AG04449 (cell line): ENCODE measurements at regions not wholly inside any gene's neighbourhood (a gene's known extent, or its start where the extent isn't known, plus 50 kb on each side); places are given as distances from the start of the nearest gene placed in this dataset.

ENCODE experiments used
- CTCF ChIA-PET: fragments of 350-600 bp; formaldehyde crosslinking; extraction: SDS; loops from one replicate; lab custom pipeline; 2021; ENCODE audit warnings: antibody characterized with exemption; lab: Yijun Ruan, JAX
- POLR2A ChIA-PET: fragments of 400-600, 350-600 bp; formaldehyde crosslinking; extraction: SDS; loops from one replicate; lab custom pipeline; 2020; ENCODE audit warnings: antibody characterized with exemption, inconsistent platforms; lab: Yijun Ruan, JAX
- DNase-seq: peaks from one replicate; pipeline ENCODE4 v3.0.0-alpha.2; 2010; ENCODE audit warnings: low read depth, low spot score
- H3K4me3 ChIP-seq: 2 replicates; pipeline ENCODE4 v1.5.1; 2011; ENCODE audit warnings: low read depth, mild to moderate bottlenecking, control low read depth, low read length
- CTCF ChIP-seq: IDR thresholded peaks from one replicate; pipeline ENCODE4 v1.5.1; 2011; ENCODE audit warnings: mild to moderate bottlenecking, moderate library complexity, low read length, control low read depth, inconsistent platforms; ENCODE audit not compliant: insufficient read depth; ENCODE audit errors: missing control alignments

- no peak for DNase-seq
- CTCF ChIA-PET: no interaction called here
Observed at GRCh38 chrX:43000121-43000520, 222.2 kb upstream of the PPP1R2C start.

GRCh38 chrX:43002526-43003203 lies 224.7 kb upstream of the PPP1R2C start:
- CTCF ChIA-PET: no interaction called here
- no peak for DNase-seq
- TF ChIP-seq CTCF: no peak
- POLR2A ChIA-PET: no interaction called here
- no peak overlapping the region for H3K4me3 ChIP-seq

More at GRCh38 chrX:43000121-43000520, 222.2 kb upstream of the PPP1R2C start:
- no peak overlapping the region for H3K4me3 ChIP-seq
- POLR2A ChIA-PET: no interaction called here
- TF ChIP-seq CTCF: no peak

GRCh38 chrX:43003204-43003565 lies 225.2 kb upstream of the PPP1R2C start:
- H3K4me3 ChIP-seq: no peak overlapping the region
- CTCF ChIA-PET: no interaction called here
- POLR2A ChIA-PET: no interaction called here
- no peak for DNase-seq
- TF ChIP-seq CTCF: no peak

- no peak for TF ChIP-seq CTCF
- H3K4me3 ChIP-seq: no peak overlapping the region
- ChIA-PET POLR2A (no interaction called here), CTCF (no interaction called here)
- DNase-seq: no peak
Observed at GRCh38 chrX:43003939-43004338, 226.0 kb upstream of the PPP1R2C start.

GRCh38 chrX:43005561-43005960 lies 227.6 kb upstream of the PPP1R2C start:
- TF ChIP-seq CTCF: no peak
- CTCF ChIA-PET: no interaction called here
- DNase-seq: no peak

GRCh38 chrX:43008356-43008755 lies 230.4 kb upstream of the PPP1R2C start:
- TF ChIP-seq CTCF: no peak
- H3K4me3 ChIP-seq: no peak overlapping the region
- ChIA-PET CTCF (no interaction called here), POLR2A (no interaction called here)
- DNase-seq: no peak

More at GRCh38 chrX:43005561-43005960, 227.6 kb upstream of the PPP1R2C start:
- POLR2A ChIA-PET: no interaction called here
- no peak overlapping the region for H3K4me3 ChIP-seq
